PC-9 (cell line): ENCODE measurements at regions not wholly inside any gene's neighbourhood (a gene's known extent, or its start where the extent isn't known, plus 50 kb on each side); places are given as distances from the start of the nearest gene placed in this dataset.
"Not testable (repeated sequence)": the region's sequence is repeated elsewhere in the genome, so short reads cannot be mapped to it uniquely, and the experiment has no call there.

Experiments used
- BruUV-seq: library from RNA; stranded (reverse); fragments of 400-500 nt; replicated peaks from 2 replicates; lab custom pipeline; 2021; lab: Mats Ljungman, UMichigan
- CTCF ChIA-PET: fragments of 300-600 bp; sonication (Branson Sonifier 250); formaldehyde crosslinking; loops from one replicate; lab custom pipeline; 2022; ENCODE audit warnings: antibody characterized with exemption; lab: Charles Lee
- POLR2A ChIA-PET: fragments of 300-600 bp; sonication (Branson Sonifier 250); formaldehyde crosslinking; loops from one replicate; lab custom pipeline; 2022; ENCODE audit warnings: antibody characterized with exemption; ENCODE audit not compliant: unreplicated experiment; lab: Charles Lee
- DNase-seq, 2 experiments: peaks; one replicate each; pipeline versions ENCODE4 v3.0.0 to v3.0.0-alpha.2; 2015 to 2022; ENCODE audit warnings: mixed read lengths in 1 of 2
- H2AFZ ChIP-seq: fragments of 200-600 bp; sonication (generic); 2 replicates; pipeline ENCODE4 v1.8.1; 2017; ENCODE audit warnings: antibody characterized with exemption
- H3F3A ChIP-seq: fragments of 200-600 bp; sonication (generic); 2 replicates; pipeline ENCODE4 v1.8.1; 2017; ENCODE audit warnings: antibody characterized with exemption, mild to moderate bottlenecking, low read depth; ENCODE audit not compliant: insufficient read depth
- H3K27ac ChIP-seq: fragments of 200-600 bp; sonication (generic); 2 replicates; pipeline ENCODE4 v1.6.1; 2016; ENCODE audit warnings: mixed run types
- H3K27me3 ChIP-seq: fragments of 200-600 bp; sonication (generic); 2 replicates; pipeline ENCODE4 v1.6.1; 2016; ENCODE audit warnings: low read depth, mixed run types; ENCODE audit not compliant: insufficient read depth
- H3K36me3 ChIP-seq: fragments of 200-600 bp; sonication (generic); 2 replicates; pipeline ENCODE4 v1.6.1; 2016; ENCODE audit warnings: low read depth, mixed run types
- H3K4me1 ChIP-seq: fragments of 200-600 bp; sonication (generic); replicated peaks from 2 replicates; pipeline ENCODE4 v1.6.1; 2016; ENCODE audit warnings: mixed run types; ENCODE audit not compliant: insufficient read depth
- H3K4me2 ChIP-seq: fragments of 200-600 bp; sonication (generic); 2 replicates; pipeline ENCODE4 v1.6.1; 2017; ENCODE audit warnings: mixed run types
- H3K4me3 ChIP-seq: fragments of 200-600 bp; sonication (generic); 2 replicates; pipeline ENCODE4 v1.6.1; 2016; ENCODE audit warnings: mixed run types
- H3K79me2 ChIP-seq: fragments of 200-600 bp; sonication (generic); 2 replicates; pipeline ENCODE4 v1.6.1; 2017; ENCODE audit warnings: low read depth, mixed run types
- H3K9me2 ChIP-seq: fragments of 200-600 bp; sonication (generic); 2 replicates; pipeline ENCODE4 v1.8.1; 2017; ENCODE audit warnings: mild to moderate bottlenecking; ENCODE audit not compliant: insufficient read depth
- H3K9me3 ChIP-seq: fragments of 200-600 bp; sonication (generic); 2 replicates; pipeline ENCODE4 v1.8.1; 2016; ENCODE audit warnings: low read depth; ENCODE audit not compliant: insufficient read depth
- H4K20me1 ChIP-seq: fragments of 200-600 bp; sonication (generic); 2 replicates; pipeline ENCODE4 v1.8.1; 2017; ENCODE audit not compliant: insufficient read depth
- CTCF ChIP-seq: fragments of 200-600 bp; sonication (generic); conservative IDR thresholded peaks from 2 replicates; pipeline ENCODE4 v1.6.1; 2017; ENCODE audit warnings: mixed run types, antibody characterized with exemption, mild to moderate bottlenecking, moderate library complexity
- EZH2 ChIP-seq: fragments of 200-600 bp; sonication (generic); IDR thresholded peaks from 2 replicates; pipeline ENCODE4 v1.8.0; 2017; ENCODE audit warnings: antibody characterized with exemption, low read depth
- intact Hi-C: fragments of 100-400 bp; cut with micrococcal nuclease; formaldehyde crosslinking; loops from one replicate; pipeline ENCODE4 v1.10.0; 2022; ENCODE audit not compliant: unreplicated experiment

- CTCF ChIA-PET, result no interaction called here
- Histone ChIP-seq H3K4me1 (no peaks in the 10 kb centered on the region), H3K9me3 (peaks cover 4% of the 10 kb centered on the region; the same call in 1 of the 2 replicates), H3K79me2 (no peaks in the 10 kb centered on the region), H3K36me3 (no peaks in the 10 kb centered on the region), H3F3A (0 out of 2 replicates have a peak, but pooled peaks cover 4% of the 10 kb centered on the region), H3K4me2 (no peak overlapping the region), H3K27ac (no peak overlapping the region), H4K20me1 (no peaks in the 10 kb centered on the region), H3K9me2 (no peaks in the 10 kb centered on the region), H3K27me3 (0 out of 2 replicates have a peak, but pooled peaks cover 3% of the 10 kb centered on the region), H2AFZ (no peak overlapping the region), H3K4me3 (no peak overlapping the region)
- intact Hi-C loops, result no loop called here
- TF ChIP-seq EZH2, result no peak
- TF ChIP-seq CTCF, result no peak
- POLR2A ChIA-PET, result interaction anchor here (0.6 kb wide), 1 partner anchor 537 kb away, joined by 5 read pairs; no protein-coding TSS in a partner anchor
- no TSS peak for BruUV-seq
- no peak for DNase-seq
These were observed 65.9 kb upstream of the SLC1A4 start for GRCh38 chr2:64923385-64923710.

- Histone ChIP-seq H3K4me3 (no peak overlapping the region), H3K27me3 (peaks cover 6% of the 10 kb centered on the region; the same call in 1 of the 2 replicates), H3K4me1 (no peaks in the 10 kb centered on the region), H3K79me2 (no peaks in the 10 kb centered on the region), H3K9me2 (no peaks in the 10 kb centered on the region), H3K27ac (no peak overlapping the region), H3K4me2 (no peak overlapping the region), H3F3A (0 out of 2 replicates have a peak, but pooled peaks cover 4% of the 10 kb centered on the region), H3K36me3 (no peaks in the 10 kb centered on the region), H3K9me3 (peaks cover 4% of the 10 kb centered on the region; the same call in 1 of the 2 replicates), H4K20me1 (no peaks in the 10 kb centered on the region), H2AFZ (no peak overlapping the region)
- no peak for DNase-seq
- TF ChIP-seq EZH2 (no peak), CTCF (no peak)
- ChIA-PET CTCF (interaction anchor here (0.6 kb wide), 1 partner anchor 1172 kb away, joined by 6 read pairs; no protein-coding TSS in a partner anchor), POLR2A (no interaction called here)
- BruUV-seq, result no TSS peak
- intact Hi-C loops, result no loop called here
These were observed 64.8 kb upstream of the SLC1A4 start for GRCh38 chr2:64924170-64924934.

- H3K9me2 ChIP-seq, intact Hi-C loops, BruUV-seq, H3K4me1 ChIP-seq, H4K20me1 ChIP-seq, H3F3A ChIP-seq, H3K4me2 ChIP-seq, POLR2A ChIA-PET, H3K9me3 ChIP-seq, DNase-seq, H3K36me3 ChIP-seq, CTCF ChIA-PET, H2AFZ ChIP-seq, H3K4me3 ChIP-seq, H3K79me2 ChIP-seq, H3K27ac ChIP-seq: not testable (repeated sequence)
- peaks cover 21% of the 10 kb centered on the region; the same call in 1 of the 2 replicates for H3K27me3 ChIP-seq
These were observed 63.1 kb upstream of the SLC1A4 start for GRCh38 chr2:64925930-64926722.
